KMS-11 (cell line): ENCODE measurements at regions not wholly inside any gene's neighbourhood (a gene's known extent, or its start where the extent isn't known, plus 50 kb on each side); places are given as distances from the start of the nearest gene placed in this dataset.

Experiments used
- H2AFZ ChIP-seq: fragments of 200-600 bp; sonication (generic); 2 replicates; pipeline ENCODE4 v1.6.1; 2016; ENCODE audit warnings: antibody characterized with exemption, mixed run types, low read depth
- H3K27ac ChIP-seq: fragments of 200-600 bp; sonication (generic); 2 replicates; pipeline ENCODE4 v1.6.1; 2016; ENCODE audit warnings: mild to moderate bottlenecking, mixed run types
- H3K27me3 ChIP-seq: fragments of 200-600 bp; sonication (generic); 2 replicates; pipeline ENCODE4 v1.6.1; 2017; ENCODE audit warnings: mild to moderate bottlenecking, low read depth, mixed run types, moderate library complexity; ENCODE audit not compliant: insufficient read depth
- H3K36me3 ChIP-seq: fragments of 200-600 bp; sonication (generic); 2 replicates; pipeline ENCODE4 v1.6.1; 2017; ENCODE audit warnings: mild to moderate bottlenecking, mixed run types; ENCODE audit not compliant: insufficient read depth
- H3K4me1 ChIP-seq: fragments of 200-600 bp; sonication (generic); 2 replicates; pipeline ENCODE4 v1.6.1; 2016; ENCODE audit warnings: mild to moderate bottlenecking, low read depth, mixed run types; ENCODE audit not compliant: poor library complexity, severe bottlenecking
- H3K4me2 ChIP-seq: fragments of 200-600 bp; sonication (generic); 2 replicates; pipeline ENCODE4 v1.7.0; 2016; ENCODE audit warnings: mild to moderate bottlenecking, mixed run types
- H3K4me3 ChIP-seq: fragments of 200-600 bp; sonication (generic); IDR thresholded peaks from 2 replicates; pipeline ENCODE4 v1.6.1; 2017; ENCODE audit warnings: low read depth, low read length, mixed read lengths; ENCODE audit not compliant: insufficient read depth
- H3K79me2 ChIP-seq: fragments of 200-600 bp; sonication (generic); 2 replicates; pipeline ENCODE4 v1.6.1; 2016; ENCODE audit warnings: low read depth, mixed run types; ENCODE audit not compliant: insufficient read depth
- H3K9ac ChIP-seq: fragments of 200-600 bp; sonication (generic); 2 replicates; pipeline ENCODE4 v1.6.1; 2016; ENCODE audit warnings: mild to moderate bottlenecking, mixed run types
- H4K20me1 ChIP-seq: fragments of 200-600 bp; sonication (generic); 2 replicates; pipeline ENCODE4 v1.6.1; 2016; ENCODE audit warnings: mild to moderate bottlenecking, mixed run types; ENCODE audit not compliant: insufficient read depth
- CTCF ChIP-seq: fragments of 200-600 bp; sonication (generic); conservative IDR thresholded peaks from 2 replicates; pipeline ENCODE4 v1.6.1; 2017; ENCODE audit warnings: low read depth, mild to moderate bottlenecking, antibody characterized with exemption, low read length, moderate library complexity, mixed read lengths

GRCh38 chrX:97700547-97700946 lies 816.8 kb downstream of the RPA4 start:
- no peak overlapping the region for H3K4me2 ChIP-seq
- H3K27me3 ChIP-seq = no peaks in the 10 kb centered on the region
- H3K4me1 ChIP-seq = no peaks in the 10 kb centered on the region
- H3K4me3 ChIP-seq = no peak overlapping the region
- no peaks in the 10 kb centered on the region for H4K20me1 ChIP-seq
- no peak overlapping the region for H3K9ac ChIP-seq
- no peaks in the 10 kb centered on the region for H3K79me2 ChIP-seq
- H3K36me3 ChIP-seq = no peaks in the 10 kb centered on the region
- H2AFZ ChIP-seq = no peak overlapping the region
- H3K27ac ChIP-seq = no peak overlapping the region
- no peak for TF ChIP-seq CTCF

- H2AFZ ChIP-seq = no peak overlapping the region
- no peaks in the 10 kb centered on the region for H3K4me1 ChIP-seq
- no peak overlapping the region for H3K4me3 ChIP-seq
- H3K79me2 ChIP-seq = no peaks in the 10 kb centered on the region
- H4K20me1 ChIP-seq = no peaks in the 10 kb centered on the region
- H3K9ac ChIP-seq = no peak overlapping the region
- no peaks in the 10 kb centered on the region for H3K27me3 ChIP-seq
- TF ChIP-seq CTCF = no peak
- H3K36me3 ChIP-seq = no peaks in the 10 kb centered on the region
- H3K4me2 ChIP-seq = no peak overlapping the region
- H3K27ac ChIP-seq = no peak overlapping the region
Observed at GRCh38 chrX:97704474-97704873, 820.8 kb downstream of the RPA4 start.

GRCh38 chrX:97704881-97705280 lies 821.2 kb downstream of the RPA4 start:
- Histone ChIP-seq H4K20me1 (no peaks in the 10 kb centered on the region), H3K4me1 (no peaks in the 10 kb centered on the region), H3K27me3 (no peaks in the 10 kb centered on the region), H3K4me2 (no peak overlapping the region), H2AFZ (no peak overlapping the region), H3K4me3 (no peak overlapping the region), H3K79me2 (no peaks in the 10 kb centered on the region), H3K27ac (no peak overlapping the region), H3K36me3 (no peaks in the 10 kb centered on the region), H3K9ac (no peak overlapping the region)
- TF ChIP-seq CTCF = no peak

GRCh38 chrX:97705936-97706335 lies 822.2 kb downstream of the RPA4 start:
- Histone ChIP-seq H2AFZ (no peak overlapping the region), H3K4me1 (no peaks in the 10 kb centered on the region), H3K4me2 (no peak overlapping the region)

More at GRCh38 chrX:97705936-97706335, 822.2 kb downstream of the RPA4 start:
- no peak for TF ChIP-seq CTCF
- Histone ChIP-seq H3K27ac (no peak overlapping the region), H3K27me3 (no peaks in the 10 kb centered on the region), H3K36me3 (no peaks in the 10 kb centered on the region), H4K20me1 (no peaks in the 10 kb centered on the region), H3K9ac (no peak overlapping the region), H3K79me2 (no peaks in the 10 kb centered on the region), H3K4me3 (no peak overlapping the region)
